SK-N-MC (cell line): ENCODE measurements at regions not wholly inside any gene's neighbourhood (a gene's known extent, or its start where the extent isn't known, plus 50 kb on each side); places are given as distances from the start of the nearest gene placed in this dataset.

Experiments
- EZH2 ChIP-seq: fragments of 200-600 bp; sonication (generic); IDR thresholded peaks from one replicate; pipeline ENCODE4 v1.6.1; 2017; ENCODE audit warnings: antibody characterized with exemption
- FOXP2 ChIP-seq: optimal IDR thresholded peaks from 2 replicates; pipeline ENCODE3; 2011; ENCODE audit warnings: mild to moderate bottlenecking, moderate library complexity; ENCODE audit not compliant: insufficient read depth; ENCODE audit errors: extremely low read length, control extremely low read depth
- POLR2AphosphoS5 ChIP-seq: IDR thresholded peaks from 2 replicates; pipeline ENCODE4 v1.6.1; 2012; ENCODE audit warnings: mild to moderate bottlenecking, low read depth, low read length, borderline replicate concordance

DNA sequence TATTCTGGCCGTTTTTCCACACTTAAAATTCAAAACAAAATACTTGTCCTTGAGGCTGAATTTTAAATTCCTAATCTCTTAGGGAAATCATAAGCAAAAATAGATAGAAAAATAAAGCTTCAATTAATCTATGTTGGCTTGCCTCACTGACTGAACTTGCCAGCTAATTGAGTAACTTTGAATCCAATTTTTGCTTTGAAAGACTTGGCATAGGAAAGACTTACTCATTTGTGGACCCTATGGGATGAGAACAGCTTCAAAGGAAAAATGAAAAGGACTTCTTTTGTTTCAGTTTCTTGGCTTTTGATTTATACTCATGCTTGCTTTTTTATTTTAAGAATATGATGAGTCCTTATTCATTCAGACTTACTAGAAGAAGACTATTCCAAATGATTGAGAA is 370.7 kb upstream of the RARB start:
- TF ChIP-seq POLR2AphosphoS5 (no peak), EZH2 (no peak), FOXP2 (no peak)
